GM23338 (cell line): ENCODE measurements at regions not wholly inside any gene's neighbourhood (a gene's known extent, or its start where the extent isn't known, plus 50 kb on each side); places are given as distances from the start of the nearest gene placed in this dataset.

Experiments
- ATAC-seq: fragments of 200-7000 bp; cut with Tn5 transposase; 3 replicates; pipeline ENCODE4 v1.9.1; 2020
- DNase-seq: peaks from one replicate; pipeline ENCODE4 v3.0.0-alpha.2; 2015; ENCODE audit warnings: low spot score
- H2AFZ ChIP-seq: fragments of 200-600 bp; sonication (generic); 2 replicates; pipeline ENCODE4 v1.8.0; 2016; ENCODE audit warnings: antibody characterized with exemption, mild to moderate bottlenecking, moderate library complexity
- H3F3A ChIP-seq: fragments of 200-600 bp; sonication (generic); replicated peaks from 2 replicates; pipeline ENCODE4 v1.8.0; 2017; ENCODE audit warnings: antibody characterized with exemption, mixed run types, low read depth
- H3K27ac ChIP-seq: fragments of 200-600 bp; sonication (generic); 2 replicates; pipeline ENCODE4 v1.6.1; 2016; ENCODE audit warnings: low read depth
- H3K27me3 ChIP-seq: fragments of 200-600 bp; sonication (generic); 2 replicates; pipeline ENCODE4 v1.8.0; 2016; ENCODE audit warnings: mild to moderate bottlenecking, mixed run types, moderate library complexity; ENCODE audit not compliant: insufficient read depth
- H3K36me3 ChIP-seq: fragments of 200-600 bp; sonication (generic); 2 replicates; pipeline ENCODE4 v1.8.0; 2016; ENCODE audit warnings: mild to moderate bottlenecking; ENCODE audit not compliant: insufficient read depth
- H3K4me1 ChIP-seq: fragments of 200-600 bp; sonication (generic); 2 replicates; pipeline ENCODE4 v1.8.0; 2016; ENCODE audit warnings: mild to moderate bottlenecking, moderate library complexity; ENCODE audit not compliant: insufficient read depth
- H3K4me2 ChIP-seq: fragments of 200-600 bp; sonication (generic); 2 replicates; pipeline ENCODE4 v1.7.1; 2017; ENCODE audit warnings: mixed run types
- H3K4me3 ChIP-seq: fragments of 200-600 bp; sonication (generic); 2 replicates; pipeline ENCODE4 v1.6.1; 2016; ENCODE audit warnings: mixed run types
- H3K79me2 ChIP-seq: fragments of 200-600 bp; sonication (generic); replicated peaks from 2 replicates; pipeline ENCODE4 v1.8.0; 2017; ENCODE audit warnings: mild to moderate bottlenecking; ENCODE audit not compliant: insufficient read depth
- H3K9me2 ChIP-seq: fragments of 200-600 bp; sonication (generic); 2 replicates; pipeline ENCODE4 v1.8.0; 2017; ENCODE audit not compliant: insufficient read depth
- H4K20me1 ChIP-seq: fragments of 200-600 bp; sonication (generic); replicated peaks from 2 replicates; pipeline ENCODE4 v1.8.0; 2017; ENCODE audit warnings: mild to moderate bottlenecking; ENCODE audit not compliant: insufficient read depth
- H3K27ac Mint-ChIP-seq: 2 replicates; pipeline ENCODE4 v1.8.0; 2020; ENCODE audit warnings: inconsistent platforms, mild to moderate bottlenecking, moderate library complexity, mixed read lengths
- H3K27me3 Mint-ChIP-seq: 3 replicates; pipeline ENCODE4 v1.8.0; 2022; ENCODE audit warnings: low read depth, mild to moderate bottlenecking, moderate library complexity, mixed read lengths, inconsistent platforms; ENCODE audit not compliant: insufficient read depth, poor library complexity
- H3K36me3 Mint-ChIP-seq: 3 replicates; pipeline ENCODE4 v1.8.0; 2021; ENCODE audit warnings: low read depth, mild to moderate bottlenecking, inconsistent platforms, moderate library complexity, mixed read lengths
- H3K4me1 Mint-ChIP-seq: 3 replicates; pipeline ENCODE4 v1.8.0; 2020; ENCODE audit warnings: mild to moderate bottlenecking, inconsistent platforms, mixed read lengths
- H3K4me3 Mint-ChIP-seq: 3 replicates; pipeline ENCODE4 v1.8.0; 2021; ENCODE audit warnings: moderate library complexity, mild to moderate bottlenecking, inconsistent platforms, mixed read lengths
- H3K9me3 Mint-ChIP-seq: 3 replicates; pipeline ENCODE4 v1.8.0; 2020; ENCODE audit warnings: moderate library complexity, mild to moderate bottlenecking, inconsistent platforms, mixed read lengths
- CREB1 ChIP-seq: fragments of 250-450 bp; sonication (Bioruptor Pico); IDR thresholded peaks from 2 replicates; pipeline ENCODE4 v1.5.0; 2020; ENCODE audit warnings: low read depth, mild to moderate bottlenecking, moderate library complexity
- CTCF ChIP-seq, 2 experiments: fragments of 200-600 bp in 1 of 2; sonication (generic) in 1 of 2; conservative IDR thresholded peaks; 2 replicates each; pipeline versions ENCODE4 v1.5.1 to v1.6.1; 2016 to 2017; ENCODE audit warnings: antibody characterized with exemption in 2 of 2, low read depth in 2 of 2, mild to moderate bottlenecking in 2 of 2, moderate library complexity in 1 of 2
- EZH2 ChIP-seq: fragments of 200-600 bp; sonication (generic); IDR thresholded peaks from one replicate; pipeline ENCODE4 v1.8.0; 2017; ENCODE audit warnings: antibody characterized with exemption, mild to moderate bottlenecking, low read depth; ENCODE audit not compliant: unreplicated experiment
- EZH2phosphoT487 ChIP-seq: fragments of 200-600 bp; sonication (generic); IDR thresholded peaks from one replicate; pipeline ENCODE4 v1.8.1; 2018; ENCODE audit warnings: antibody characterized with exemption; ENCODE audit not compliant: unreplicated experiment
- JUNB ChIP-seq: IDR thresholded peaks from one replicate; pipeline ENCODE4 v1.6.1; 2016; ENCODE audit warnings: antibody characterized with exemption; ENCODE audit not compliant: unreplicated experiment
- NANOG ChIP-seq: IDR thresholded peaks from 2 replicates; pipeline ENCODE4 v1.6.1; 2016; ENCODE audit warnings: antibody characterized with exemption, borderline replicate concordance
- POLR2AphosphoS5 ChIP-seq: IDR thresholded peaks from 2 replicates; pipeline ENCODE4 v1.6.1; 2016; ENCODE audit warnings: antibody characterized with exemption, low read depth
- REST ChIP-seq: IDR thresholded peaks from one replicate; pipeline ENCODE4 v1.6.1; 2018; ENCODE audit warnings: antibody characterized with exemption; ENCODE audit not compliant: unreplicated experiment
- STAT1 ChIP-seq: IDR thresholded peaks from one replicate; pipeline ENCODE4 v1.6.1; 2016; ENCODE audit warnings: antibody characterized with exemption; ENCODE audit not compliant: unreplicated experiment
- ZNF114 ChIP-seq: fragments of 250-450 bp; sonication (Bioruptor Pico); IDR thresholded peaks from 2 replicates; pipeline ENCODE4 v1.5.0; 2020; ENCODE audit warnings: mild to moderate bottlenecking, moderate library complexity
- ZNF331 ChIP-seq: fragments of 250-450 bp; sonication (Bioruptor Pico); IDR thresholded peaks from 2 replicates; pipeline ENCODE4 v1.5.0; 2020; ENCODE audit warnings: low read depth, mild to moderate bottlenecking, moderate library complexity
- ZNF462 ChIP-seq: fragments of 250-450 bp; sonication (Bioruptor Pico); IDR thresholded peaks from 2 replicates; pipeline ENCODE4 v1.5.0; 2020; ENCODE audit warnings: mild to moderate bottlenecking, moderate library complexity
- TF ChIP-seq, protein P1 (sequence below): IDR thresholded peaks from 2 replicates; pipeline ENCODE4 v1.6.1; 2016; ENCODE audit warnings: antibody characterized with exemption

DNA sequence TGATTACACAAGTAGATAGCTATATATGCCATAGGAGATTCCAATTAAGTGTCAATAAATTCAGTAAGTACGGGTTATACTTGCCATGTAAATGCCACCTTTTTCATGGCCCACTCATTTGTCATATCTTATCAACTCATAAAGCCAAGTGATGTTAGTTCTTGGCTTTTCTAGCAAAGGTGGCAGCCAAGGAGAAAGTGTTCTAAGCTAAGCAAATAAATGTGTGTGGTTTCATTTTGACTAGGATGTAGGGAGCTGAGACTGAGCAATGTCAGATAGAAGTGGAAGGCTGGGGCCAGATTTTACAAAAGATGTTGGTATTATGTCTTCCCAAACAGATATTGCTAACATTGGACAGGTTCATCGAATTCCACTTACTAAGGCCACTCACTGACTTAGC, 952.0 kb downstream of the SLC4A3 start:
- no peaks in the 10 kb centered on the region for H4K20me1 ChIP-seq
- ATAC-seq = no peak
- H3K36me3 Mint-ChIP-seq = no peaks in the 10 kb centered on the region
- H3K36me3 ChIP-seq = no peaks in the 10 kb centered on the region
- peaks cover 13% of the 10 kb centered on the region; the same call in 1 of the 2 replicates for H3K9me2 ChIP-seq
- no peak overlapping the region for H3K4me3 ChIP-seq
- no peaks in the 10 kb centered on the region for H3K9me3 Mint-ChIP-seq
- no peak overlapping the region for H2AFZ ChIP-seq
- no peaks in the 10 kb centered on the region for H3K27me3 ChIP-seq
- no peaks in the 10 kb centered on the region for H3F3A ChIP-seq
- DNase-seq = no peak
- no peak overlapping the region for H3K4me3 Mint-ChIP-seq
- H3K79me2 ChIP-seq = no peaks in the 10 kb centered on the region
- no peak overlapping the region for H3K4me2 ChIP-seq
- H3K27ac Mint-ChIP-seq = no peak overlapping the region
- H3K4me1 Mint-ChIP-seq = no peaks in the 10 kb centered on the region
- TF ChIP-seq EZH2 (no peak), ZNF114 (CRISPR knock-in tag) (no peak), STAT1 (no peak), CREB1 (CRISPR knock-in tag) (no peak), JUNB (no peak), REST (no peak), POLR2AphosphoS5 (no peak), EZH2phosphoT487 (no peak), CTCF (conservative IDR thresholded peaks at IDR 0.05; ENCODE audit: low read depth in 2 of 2) (no peak), ZNF462 (no peak), ZNF331 (CRISPR knock-in tag) (no peak), NANOG (no peak)
- TF ChIP-seq, protein P1, sequence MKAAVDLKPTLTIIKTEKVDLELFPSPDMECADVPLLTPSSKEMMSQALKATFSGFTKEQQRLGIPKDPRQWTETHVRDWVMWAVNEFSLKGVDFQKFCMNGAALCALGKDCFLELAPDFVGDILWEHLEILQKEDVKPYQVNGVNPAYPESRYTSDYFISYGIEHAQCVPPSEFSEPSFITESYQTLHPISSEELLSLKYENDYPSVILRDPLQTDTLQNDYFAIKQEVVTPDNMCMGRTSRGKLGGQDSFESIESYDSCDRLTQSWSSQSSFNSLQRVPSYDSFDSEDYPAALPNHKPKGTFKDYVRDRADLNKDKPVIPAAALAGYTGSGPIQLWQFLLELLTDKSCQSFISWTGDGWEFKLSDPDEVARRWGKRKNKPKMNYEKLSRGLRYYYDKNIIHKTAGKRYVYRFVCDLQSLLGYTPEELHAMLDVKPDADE = no peak
- no peaks in the 10 kb centered on the region; the same call in 1 of the 2 replicates for H3K4me1 ChIP-seq
- H3K27ac ChIP-seq = no peak overlapping the region
- H3K27me3 Mint-ChIP-seq = no peaks in the 10 kb centered on the region
